ENCODE measurements at regions not wholly inside any gene's neighbourhood (a gene's known extent, or its start where the extent isn't known, plus 50 kb on each side); places are given as distances from the start of the nearest gene placed in this dataset.

- TF ChIP-seq, protein P1, sequence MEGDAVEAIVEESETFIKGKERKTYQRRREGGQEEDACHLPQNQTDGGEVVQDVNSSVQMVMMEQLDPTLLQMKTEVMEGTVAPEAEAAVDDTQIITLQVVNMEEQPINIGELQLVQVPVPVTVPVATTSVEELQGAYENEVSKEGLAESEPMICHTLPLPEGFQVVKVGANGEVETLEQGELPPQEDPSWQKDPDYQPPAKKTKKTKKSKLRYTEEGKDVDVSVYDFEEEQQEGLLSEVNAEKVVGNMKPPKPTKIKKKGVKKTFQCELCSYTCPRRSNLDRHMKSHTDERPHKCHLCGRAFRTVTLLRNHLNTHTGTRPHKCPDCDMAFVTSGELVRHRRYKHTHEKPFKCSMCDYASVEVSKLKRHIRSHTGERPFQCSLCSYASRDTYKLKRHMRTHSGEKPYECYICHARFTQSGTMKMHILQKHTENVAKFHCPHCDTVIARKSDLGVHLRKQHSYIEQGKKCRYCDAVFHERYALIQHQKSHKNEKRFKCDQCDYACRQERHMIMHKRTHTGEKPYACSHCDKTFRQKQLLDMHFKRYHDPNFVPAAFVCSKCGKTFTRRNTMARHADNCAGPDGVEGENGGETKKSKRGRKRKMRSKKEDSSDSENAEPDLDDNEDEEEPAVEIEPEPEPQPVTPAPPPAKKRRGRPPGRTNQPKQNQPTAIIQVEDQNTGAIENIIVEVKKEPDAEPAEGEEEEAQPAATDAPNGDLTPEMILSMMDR (IDR thresholded peaks at IDR 0.05): no peak
- TF ChIP-seq ELF1 (IDR thresholded peaks at IDR 0.05): no peak
These were observed 50.5 kb upstream of the ZNF438 start for GRCh38 chr10:31081937-31082840.
